Epithelial cell of proximal tubule (primary cell): ENCODE measurements at regions not wholly inside any gene's neighbourhood (a gene's known extent, or its start where the extent isn't known, plus 50 kb on each side); places are given as distances from the start of the nearest gene placed in this dataset.

ENCODE experiments used
- DNase-seq: peaks from one replicate; pipeline ENCODE4 v3.0.0-alpha.2; 2011; ENCODE audit warnings: low read depth
- H3K4me3 ChIP-seq: 2 replicates; pipeline ENCODE4 v1.5.1; 2011; ENCODE audit warnings: low read depth, mild to moderate bottlenecking, low read length
- TF ChIP-seq, protein P1 (sequence below): conservative IDR thresholded peaks from 2 replicates; pipeline ENCODE4 v1.5.1; 2012; ENCODE audit warnings: low read depth, mild to moderate bottlenecking, low read length

DNA sequence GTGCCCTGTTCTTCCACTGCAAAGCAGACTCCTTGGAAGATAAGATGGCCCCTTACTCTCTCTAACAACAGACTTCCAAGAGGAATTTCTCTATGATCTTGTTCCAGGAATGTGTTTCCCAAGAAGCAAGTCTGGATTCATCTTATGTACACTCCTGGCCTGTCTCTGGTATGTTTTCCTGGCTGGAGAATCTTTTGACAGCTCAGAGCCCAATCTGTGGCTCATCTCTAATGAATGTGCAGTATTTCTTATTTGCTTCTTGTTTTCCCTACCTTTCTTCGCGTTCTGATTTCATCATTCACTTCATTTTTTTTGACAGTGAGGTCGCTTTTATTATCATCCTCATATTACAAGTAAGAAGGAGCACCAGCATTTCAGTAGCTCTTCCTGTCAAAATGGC is 53.0 kb upstream of the PITRM1 start:
- no peak overlapping the region for H3K4me3 ChIP-seq
- TF ChIP-seq, protein P1, sequence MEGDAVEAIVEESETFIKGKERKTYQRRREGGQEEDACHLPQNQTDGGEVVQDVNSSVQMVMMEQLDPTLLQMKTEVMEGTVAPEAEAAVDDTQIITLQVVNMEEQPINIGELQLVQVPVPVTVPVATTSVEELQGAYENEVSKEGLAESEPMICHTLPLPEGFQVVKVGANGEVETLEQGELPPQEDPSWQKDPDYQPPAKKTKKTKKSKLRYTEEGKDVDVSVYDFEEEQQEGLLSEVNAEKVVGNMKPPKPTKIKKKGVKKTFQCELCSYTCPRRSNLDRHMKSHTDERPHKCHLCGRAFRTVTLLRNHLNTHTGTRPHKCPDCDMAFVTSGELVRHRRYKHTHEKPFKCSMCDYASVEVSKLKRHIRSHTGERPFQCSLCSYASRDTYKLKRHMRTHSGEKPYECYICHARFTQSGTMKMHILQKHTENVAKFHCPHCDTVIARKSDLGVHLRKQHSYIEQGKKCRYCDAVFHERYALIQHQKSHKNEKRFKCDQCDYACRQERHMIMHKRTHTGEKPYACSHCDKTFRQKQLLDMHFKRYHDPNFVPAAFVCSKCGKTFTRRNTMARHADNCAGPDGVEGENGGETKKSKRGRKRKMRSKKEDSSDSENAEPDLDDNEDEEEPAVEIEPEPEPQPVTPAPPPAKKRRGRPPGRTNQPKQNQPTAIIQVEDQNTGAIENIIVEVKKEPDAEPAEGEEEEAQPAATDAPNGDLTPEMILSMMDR: no peak
- peak; percentile 19 for DNase-seq

DNA sequence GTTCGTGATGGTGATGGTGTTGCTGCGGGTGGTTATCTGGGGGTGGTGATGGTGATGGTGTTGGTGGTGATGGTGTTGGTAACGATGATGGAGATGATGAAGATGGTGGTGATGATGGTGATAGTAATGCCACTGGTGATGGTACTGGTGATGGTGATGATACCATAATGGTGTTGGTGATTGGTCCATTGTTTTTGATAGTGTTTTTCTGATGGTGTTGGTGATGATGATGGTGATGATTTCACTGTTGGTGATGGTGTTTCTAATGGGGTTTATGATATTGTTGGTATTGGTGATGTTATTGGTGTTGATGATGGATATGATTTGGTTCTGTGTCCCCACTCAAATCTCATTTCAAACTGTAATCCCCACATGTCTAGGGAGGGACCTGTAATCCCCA is 51.7 kb upstream of the PITRM1 start:
- no peak overlapping the region for H3K4me3 ChIP-seq
- no peak for DNase-seq
- TF ChIP-seq, protein P1: no peak

DNA sequence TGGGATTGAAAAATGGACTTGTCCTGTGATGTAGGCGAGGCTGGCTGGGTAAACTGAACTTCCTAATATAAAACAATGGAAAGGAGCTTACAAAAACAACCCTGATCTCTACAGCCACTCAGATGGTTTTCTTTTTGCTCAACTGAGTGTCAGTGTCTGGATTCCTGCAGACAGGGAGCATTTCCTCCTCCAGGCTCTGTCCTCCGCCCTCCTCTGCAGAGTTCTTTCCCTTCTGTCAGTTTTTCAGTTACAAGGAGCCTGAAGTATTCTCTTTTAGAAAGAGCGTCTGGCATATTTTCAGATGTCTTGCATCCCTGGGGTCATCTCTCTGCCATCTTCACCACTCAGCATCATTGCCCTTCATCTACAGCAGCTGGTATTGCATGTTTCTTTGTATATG is 50.0 kb upstream of the PITRM1 start:
- TF ChIP-seq, protein P1: no peak
- no peak overlapping the region for H3K4me3 ChIP-seq
- DNase-seq: no peak
